SK-N-SH (cell line): ENCODE measurements at regions not wholly inside any gene's neighbourhood (a gene's known extent, or its start where the extent isn't known, plus 50 kb on each side); places are given as distances from the start of the nearest gene placed in this dataset.

Source experiments
- CTCF ChIA-PET: fragments of 300-600, 350-600 bp; formaldehyde crosslinking; extraction: SDS; loops from one replicate; lab custom pipeline; 2021; lab: Yijun Ruan, JAX
- POLR2A ChIA-PET: fragments of 350-600 bp; sonication (Branson Sonifier 250); formaldehyde crosslinking; extraction: SDS; loops from one replicate; lab custom pipeline; 2020; ENCODE audit warnings: antibody characterized with exemption, inconsistent platforms; lab: Yijun Ruan, JAX
- DNase-seq: peaks from one replicate; pipeline ENCODE4 v3.0.0; 2012
- H2AFZ ChIP-seq: fragments of 200-600 bp; sonication (generic); 2 replicates; pipeline ENCODE4 v1.8.1; 2016; ENCODE audit warnings: antibody characterized with exemption, mild to moderate bottlenecking, low read depth
- H3F3A ChIP-seq: fragments of 200-600 bp; sonication (generic); replicated peaks from 2 replicates; pipeline ENCODE3; 2016; ENCODE audit warnings: antibody characterized with exemption, mild to moderate bottlenecking; ENCODE audit not compliant: insufficient read depth
- H3K27ac ChIP-seq, 2 experiments: fragments of 200-500 bp in 1 of 2; fragments of 200-600 bp in 1 of 2; sonication (Bioruptor generic) in 1 of 2; sonication (generic), shearing (Covaris generic) in 1 of 2; 2 replicates each; pipeline versions ENCODE4 v1.5.1 to v1.6.1; 2014 to 2016; ENCODE audit warnings: low read depth in 2 of 2, inconsistent platforms in 1 of 2, low read length in 1 of 2, mild to moderate bottlenecking in 1 of 2, mixed read lengths in 1 of 2
- H3K27me3 ChIP-seq: fragments of 200-600 bp; sonication (generic), shearing (Covaris generic); 2 replicates; pipeline ENCODE4 v1.6.1; 2016; ENCODE audit warnings: mixed run types; ENCODE audit not compliant: insufficient read depth
- H3K36me3 ChIP-seq, 2 experiments: fragments of 200-500 bp in 1 of 2; fragments of 200-600 bp in 1 of 2; sonication (Bioruptor generic) in 1 of 2; sonication (generic) in 1 of 2; replicated peaks in 1 of 2; 2 replicates each; pipeline versions ENCODE3 to v1.5.1; 2014 to 2016; ENCODE audit warnings: low read length in 1 of 2, mild to moderate bottlenecking in 1 of 2; ENCODE audit not compliant: insufficient read depth in 2 of 2, control insufficient read depth in 1 of 2
- H3K4me1 ChIP-seq, 2 experiments: fragments of 200-500 bp in 1 of 2; fragments of 200-600 bp in 1 of 2; sonication (Bioruptor generic) in 1 of 2; sonication (generic), shearing (Covaris generic) in 1 of 2; 2 replicates each; pipeline versions ENCODE4 v1.5.1 to v1.6.1; 2014 to 2016; ENCODE audit warnings: low read depth in 1 of 2, low read length in 1 of 2, mixed run types in 1 of 2; ENCODE audit not compliant: insufficient read depth in 2 of 2, control insufficient read depth in 1 of 2
- H3K4me2 ChIP-seq: fragments of 200-600 bp; sonication (generic), shearing (Covaris generic); 2 replicates; pipeline ENCODE4 v1.6.1; 2017; ENCODE audit warnings: mixed run types
- H3K4me3 ChIP-seq, 2 experiments: fragments of 200-500 bp in 1 of 2; fragments of 200-600 bp in 1 of 2; sonication (Bioruptor generic) in 1 of 2; sonication (generic), shearing (Covaris generic) in 1 of 2; 2 replicates each; pipeline versions ENCODE4 v1.5.1 to v1.8.1; 2014 to 2016; ENCODE audit warnings: low read depth in 2 of 2, inconsistent platforms in 1 of 2, low read length in 1 of 2, mild to moderate bottlenecking in 1 of 2, mixed read lengths in 1 of 2, moderate library complexity in 1 of 2
- H3K79me2 ChIP-seq: fragments of 200-600 bp; sonication (generic); 2 replicates; pipeline ENCODE4 v1.8.1; 2017; ENCODE audit warnings: mild to moderate bottlenecking; ENCODE audit not compliant: insufficient read depth
- H3K9ac ChIP-seq: fragments of 200-600 bp; sonication (generic); 2 replicates; pipeline ENCODE4 v1.6.1; 2017; ENCODE audit warnings: mixed run types
- H3K9me2 ChIP-seq: fragments of 200-600 bp; sonication (generic); 2 replicates; pipeline ENCODE4 v1.6.1; 2017; ENCODE audit warnings: mixed run types
- H3K9me3 ChIP-seq: fragments of 200-600 bp; sonication (generic); 2 replicates; pipeline ENCODE4 v1.6.1; 2017; ENCODE audit warnings: mixed run types, mild to moderate bottlenecking, moderate library complexity
- H4K20me1 ChIP-seq: fragments of 200-600 bp; sonication (generic); 2 replicates; pipeline ENCODE4 v1.6.1; 2017; ENCODE audit warnings: mild to moderate bottlenecking, mixed run types; ENCODE audit not compliant: insufficient read depth
- FOXM1 ChIP-seq: IDR thresholded peaks from 2 replicates; pipeline ENCODE4 v1.4.0; 2012; ENCODE audit warnings: low read depth, mild to moderate bottlenecking
- GABPA ChIP-seq: IDR thresholded peaks from 2 replicates; pipeline ENCODE4 v1.4.0; 2012; ENCODE audit warnings: low read depth, mild to moderate bottlenecking
- MXI1 ChIP-seq: IDR thresholded peaks from 2 replicates; pipeline ENCODE4 v1.6.1; 2012; ENCODE audit warnings: mild to moderate bottlenecking, low read depth, low read length, improper control_type of control experiment
- NFIC ChIP-seq: IDR thresholded peaks from 2 replicates; pipeline ENCODE4 v1.4.0; 2012; ENCODE audit warnings: borderline replicate concordance
- POLR2AphosphoS5 ChIP-seq: IDR thresholded peaks from 2 replicates; pipeline ENCODE4 v1.6.1; 2012; ENCODE audit warnings: low read depth, low read length
- RCOR1 ChIP-seq: fragments of 150-350 bp; IDR thresholded peaks from 2 replicates; pipeline ENCODE4 v1.6.1; 2017; ENCODE audit warnings: antibody characterized with exemption, low read length
- REST ChIP-seq: IDR thresholded peaks from 2 replicates; pipeline ENCODE4 v1.6.1; 2012; ENCODE audit warnings: mild to moderate bottlenecking, low read depth, low read length, moderate library complexity
- RFX5 ChIP-seq: IDR thresholded peaks from 2 replicates; pipeline ENCODE4 v1.6.1; 2012; ENCODE audit warnings: mild to moderate bottlenecking, improper control_type of control experiment, low read length
- WGBS: methylation state at CpG from one replicate; pipeline ENCODE4 v1.1.6; 2017; ENCODE audit warnings: low lambda C conversion rate; 5-methylcytosine and 5-hydroxymethylcytosine counted together

GRCh38 chr22:48099671-48100070 lies 1337.2 kb downstream of the TBC1D22A start (continued):
- TF ChIP-seq MXI1: no peak

GRCh38 chr22:48099251-48099650 lies 1336.8 kb downstream of the TBC1D22A start:
- Histone ChIP-seq H3K9me2 (no peaks in the 10 kb centered on the region), H4K20me1 (no peaks in the 10 kb centered on the region), H3K4me3 (no peak overlapping the region), H2AFZ (no peak overlapping the region), H3K27me3 (no peaks in the 10 kb centered on the region; the same call in 1 of the 2 replicates), H3K79me2 (no peaks in the 10 kb centered on the region), H3K4me1 (no peaks in the 10 kb centered on the region), H3K4me2 (no peak overlapping the region), H3K27ac (no peak overlapping the region), H3K9ac (no peak overlapping the region), H3K9me3 (no peaks in the 10 kb centered on the region), H3K36me3 (no peaks in the 10 kb centered on the region), H3F3A (no peaks in the 10 kb centered on the region)
- 18% methylated on average over 2 of the region's 8 CpGs for WGBS
- ChIA-PET CTCF (no interaction called here), POLR2A (no interaction called here)
- no peak for TF ChIP-seq GABPA
- no peak for TF ChIP-seq NFIC
- TF ChIP-seq MXI1: no peak
- no peak for DNase-seq

GRCh38 chr22:48098921-48099245 lies 1336.4 kb downstream of the TBC1D22A start:
- H3K4me1 ChIP-seq: no peaks in the 10 kb centered on the region
- no peak overlapping the region for H3K4me3 ChIP-seq
- POLR2A ChIA-PET: no interaction called here
- H3K4me2 ChIP-seq: no peak overlapping the region
- no peak for DNase-seq
- H2AFZ ChIP-seq: no peak overlapping the region
- H3K9ac ChIP-seq: no peak overlapping the region
- H3K36me3 ChIP-seq: no peaks in the 10 kb centered on the region
- H3K9me3 ChIP-seq: no peaks in the 10 kb centered on the region
- CTCF ChIA-PET: no interaction called here
- TF ChIP-seq POLR2AphosphoS5 (no peak), FOXM1 (no peak), RFX5 (no peak), REST (no peak), RCOR1 (no peak)
- H3K9me2 ChIP-seq: no peaks in the 10 kb centered on the region
- no peaks in the 10 kb centered on the region; the same call in 1 of the 2 replicates for H3K27me3 ChIP-seq
- no peaks in the 10 kb centered on the region for H4K20me1 ChIP-seq
- H3K79me2 ChIP-seq: no peaks in the 10 kb centered on the region
- H3F3A ChIP-seq: no peaks in the 10 kb centered on the region
- H3K27ac ChIP-seq: no peak overlapping the region
- 21% methylated on average over 7 of the region's 10 CpGs for WGBS
